ENCODE measurements at regions not wholly inside any gene's neighbourhood (a gene's known extent, or its start where the extent isn't known, plus 50 kb on each side); places are given as distances from the start of the nearest gene placed in this dataset.
"Not testable (repeated sequence)": the region's sequence is repeated elsewhere in the genome, so short reads cannot be mapped to it uniquely, and the experiment has no call there.

- not testable (repeated sequence) for DNase-seq (ENCODE audit: low spot score); H3K27ac Mint-ChIP-seq; H3K4me3 Mint-ChIP-seq; H3K36me3 Mint-ChIP-seq (ENCODE audit: low read depth); H3K27me3 Mint-ChIP-seq (ENCODE audit: low read depth); H3K4me1 Mint-ChIP-seq (ENCODE audit: low read depth); H3K9me3 Mint-ChIP-seq
These were observed 158.3 kb downstream of the GOLGA6L22 start for GRCh38 chr15:22616976-22617375.

- H3K4me1 Mint-ChIP-seq (ENCODE audit: low read depth); DNase-seq (ENCODE audit: low spot score); H3K36me3 Mint-ChIP-seq (ENCODE audit: low read depth); H3K4me3 Mint-ChIP-seq; H3K27ac Mint-ChIP-seq; H3K9me3 Mint-ChIP-seq: not testable (repeated sequence)
- peaks cover 11% of the 10 kb centered on the region for H3K27me3 Mint-ChIP-seq (ENCODE audit: low read depth)
These were observed 154.7 kb upstream of the NIPA1 start for GRCh38 chr15:22631789-22632188.

- not testable (repeated sequence) for H3K4me1 Mint-ChIP-seq (ENCODE audit: low read depth); H3K36me3 Mint-ChIP-seq (ENCODE audit: low read depth); H3K27me3 Mint-ChIP-seq (ENCODE audit: low read depth); H3K4me3 Mint-ChIP-seq; H3K9me3 Mint-ChIP-seq; H3K27ac Mint-ChIP-seq; DNase-seq (ENCODE audit: low spot score)
These were observed 146.5 kb upstream of the NIPA1 start for GRCh38 chr15:22639983-22640382.

GRCh38 chr15:22649458-22649857 is 137.0 kb upstream of the NIPA1 start:
- DNase-seq (ENCODE audit: low spot score); H3K9me3 Mint-ChIP-seq; H3K36me3 Mint-ChIP-seq (ENCODE audit: low read depth); H3K27ac Mint-ChIP-seq; H3K4me3 Mint-ChIP-seq; H3K4me1 Mint-ChIP-seq (ENCODE audit: low read depth): not testable (repeated sequence)
- H3K27me3 Mint-ChIP-seq (ENCODE audit: low read depth) = peaks cover 31% of the 10 kb centered on the region

GRCh38 chr15:22651179-22651578 is 135.3 kb upstream of the NIPA1 start:
- not testable (repeated sequence) for H3K9me3 Mint-ChIP-seq; H3K4me1 Mint-ChIP-seq (ENCODE audit: low read depth); H3K27ac Mint-ChIP-seq; DNase-seq (ENCODE audit: low spot score); H3K4me3 Mint-ChIP-seq; H3K36me3 Mint-ChIP-seq (ENCODE audit: low read depth)
- peaks cover 30% of the 10 kb centered on the region for H3K27me3 Mint-ChIP-seq (ENCODE audit: low read depth)

GRCh38 chr15:22664294-22665058 is 122.0 kb upstream of the NIPA1 start:
- not testable (repeated sequence) for H3K4me3 Mint-ChIP-seq; H3K36me3 Mint-ChIP-seq (ENCODE audit: low read depth); H3K9me3 Mint-ChIP-seq; H3K27ac Mint-ChIP-seq; H3K4me1 Mint-ChIP-seq (ENCODE audit: low read depth)
- peaks cover 26% of the 10 kb centered on the region for H3K27me3 Mint-ChIP-seq (ENCODE audit: low read depth)
- DNase-seq (ENCODE audit: low spot score) = peak; percentile 36

- Mint-ChIP-seq H3K4me3 (peak overlapping the region; percentile 74), H3K27ac (peak overlapping the region; percentile 84), H3K27me3 (ENCODE audit: low read depth) (peaks cover 26% of the 10 kb centered on the region)
- H3K36me3 Mint-ChIP-seq (ENCODE audit: low read depth); H3K4me1 Mint-ChIP-seq (ENCODE audit: low read depth); H3K9me3 Mint-ChIP-seq: not testable (repeated sequence)
- DNase-seq (ENCODE audit: low spot score) = peak; percentile 10
These were observed 121.3 kb upstream of the NIPA1 start for GRCh38 chr15:22665059-22665702.

GRCh38 chr15:22665711-22666110 is 120.7 kb upstream of the NIPA1 start:
- H3K27ac Mint-ChIP-seq = peak overlapping the region; percentile 84
- peak; percentile 40 for DNase-seq (ENCODE audit: low spot score)
- H3K4me3 Mint-ChIP-seq = peak overlapping the region; percentile 74
- not testable (repeated sequence) for H3K4me1 Mint-ChIP-seq (ENCODE audit: low read depth); H3K9me3 Mint-ChIP-seq; H3K36me3 Mint-ChIP-seq (ENCODE audit: low read depth)
- peaks cover 24% of the 10 kb centered on the region for H3K27me3 Mint-ChIP-seq (ENCODE audit: low read depth)

- H3K9me3 Mint-ChIP-seq; H3K4me1 Mint-ChIP-seq (ENCODE audit: low read depth); H3K27me3 Mint-ChIP-seq (ENCODE audit: low read depth); H3K27ac Mint-ChIP-seq; H3K36me3 Mint-ChIP-seq (ENCODE audit: low read depth); H3K4me3 Mint-ChIP-seq; DNase-seq (ENCODE audit: low spot score): not testable (repeated sequence)
These were observed 101.7 kb upstream of the NIPA1 start for GRCh38 chr15:22684786-22685185.

- H3K4me1 Mint-ChIP-seq (ENCODE audit: low read depth); H3K27ac Mint-ChIP-seq; H3K27me3 Mint-ChIP-seq (ENCODE audit: low read depth); H3K9me3 Mint-ChIP-seq; H3K4me3 Mint-ChIP-seq; H3K36me3 Mint-ChIP-seq (ENCODE audit: low read depth); DNase-seq (ENCODE audit: low spot score): not testable (repeated sequence)
These were observed 86.6 kb upstream of the NIPA1 start for GRCh38 chr15:22699881-22700280.

GRCh38 chr15:22710831-22711341 is 75.6 kb upstream of the NIPA1 start:
- not testable (repeated sequence) for H3K4me3 Mint-ChIP-seq; H3K4me1 Mint-ChIP-seq (ENCODE audit: low read depth); H3K9me3 Mint-ChIP-seq; H3K36me3 Mint-ChIP-seq (ENCODE audit: low read depth); H3K27ac Mint-ChIP-seq; DNase-seq (ENCODE audit: low spot score)
- peaks cover 32% of the 10 kb centered on the region for H3K27me3 Mint-ChIP-seq (ENCODE audit: low read depth)

GRCh38 chr15:22713933-22714332 is 72.5 kb upstream of the NIPA1 start:
- H3K4me1 Mint-ChIP-seq (ENCODE audit: low read depth); DNase-seq (ENCODE audit: low spot score); H3K4me3 Mint-ChIP-seq; H3K9me3 Mint-ChIP-seq; H3K36me3 Mint-ChIP-seq (ENCODE audit: low read depth); H3K27ac Mint-ChIP-seq: not testable (repeated sequence)
- H3K27me3 Mint-ChIP-seq (ENCODE audit: low read depth) = peaks cover 41% of the 10 kb centered on the region

- H3K4me3 Mint-ChIP-seq; H3K4me1 Mint-ChIP-seq (ENCODE audit: low read depth); H3K27ac Mint-ChIP-seq; H3K9me3 Mint-ChIP-seq; DNase-seq (ENCODE audit: low spot score); H3K36me3 Mint-ChIP-seq (ENCODE audit: low read depth): not testable (repeated sequence)
- peaks cover 41% of the 10 kb centered on the region for H3K27me3 Mint-ChIP-seq (ENCODE audit: low read depth)
These were observed 71.9 kb upstream of the NIPA1 start for GRCh38 chr15:22714358-22715132.

GRCh38 chr15:22715133-22715845 is 71.2 kb upstream of the NIPA1 start:
- not testable (repeated sequence) for H3K36me3 Mint-ChIP-seq (ENCODE audit: low read depth); H3K4me3 Mint-ChIP-seq; H3K9me3 Mint-ChIP-seq; H3K27ac Mint-ChIP-seq; DNase-seq (ENCODE audit: low spot score); H3K4me1 Mint-ChIP-seq (ENCODE audit: low read depth)
- H3K27me3 Mint-ChIP-seq (ENCODE audit: low read depth) = peaks cover 41% of the 10 kb centered on the region
